ENCODE measurements at regions not wholly inside any gene's neighbourhood (a gene's known extent, or its start where the extent isn't known, plus 50 kb on each side); places are given as distances from the start of the nearest gene placed in this dataset.
A peak's percentile ranks its signal among the peaks of the same experiment; 100 is the strongest.

DNA sequence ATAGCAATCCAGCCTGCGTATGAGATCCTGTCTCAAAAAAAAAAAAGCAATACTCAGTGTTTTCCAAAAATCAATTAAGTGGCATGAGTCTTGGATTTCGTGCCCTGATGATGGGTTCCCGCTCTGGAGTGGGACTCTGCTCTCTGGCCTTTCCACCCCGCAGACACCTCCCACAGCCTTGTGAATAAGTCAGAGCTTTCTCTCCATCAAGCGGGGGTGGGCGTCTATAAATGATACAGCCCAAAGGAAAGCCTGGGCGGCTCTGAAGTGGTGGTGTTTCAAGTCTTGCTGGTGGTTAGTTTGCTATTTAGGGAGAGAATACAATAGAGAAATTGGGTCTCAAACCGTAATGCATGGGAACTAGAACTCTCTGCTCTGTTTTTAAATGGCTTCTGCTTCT is 52.5 kb upstream of the TAGAP start:
- Mint-ChIP-seq H3K4me3 (peak overlapping the region; percentile 19), H3K9me3 (ENCODE audit: insufficient read depth) (no peaks in the 10 kb centered on the region), H3K27me3 (no peaks in the 10 kb centered on the region)

DNA sequence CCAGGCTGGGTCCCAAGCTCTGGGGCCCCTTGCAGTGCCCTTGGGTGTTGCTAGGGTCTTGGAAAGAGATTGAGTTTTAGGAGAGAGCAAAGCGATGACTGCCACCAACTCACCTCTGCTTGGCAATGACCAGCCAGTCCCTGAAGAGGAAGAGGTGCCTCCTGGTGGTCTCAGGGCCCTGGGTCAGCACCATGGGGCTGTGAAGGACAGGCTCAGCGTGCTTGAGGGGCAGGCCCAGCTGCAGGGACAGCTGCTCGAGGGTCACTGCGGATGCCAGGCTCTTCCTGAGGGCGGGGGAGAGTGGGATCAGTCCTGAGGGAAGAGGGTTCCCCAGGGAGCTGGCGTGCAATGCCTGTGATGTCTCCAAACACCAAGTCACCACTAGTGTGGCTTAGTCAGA is 50.8 kb upstream of the TAGAP start:
- Histone ChIP-seq H3K4me2 (replicated peaks; ENCODE audit: low read depth, low read length, poor library complexity, severe bottlenecking) (peak overlapping the region; percentile 77), H2AFZ (ENCODE audit: insufficient read depth, low read depth, low read length, poor library complexity, severe bottlenecking) (no peak overlapping the region), H3K4me1 (ENCODE audit: control insufficient read depth in 2 of 2, insufficient read depth in 2 of 2, low read length in 2 of 2) (peaks cover 67 to 77% of the 10 kb centered on the region in 2 donors), H3K36me3 (replicated peaks in 1 of 2; ENCODE audit: control extremely low read depth in 1 of 2, control insufficient read depth in 1 of 2, extremely low read depth in 1 of 2, insufficient read depth in 2 of 2, low read length in 1 of 2) (no peaks in the 10 kb centered on the region), H3K79me2 (ENCODE audit: control insufficient read depth, insufficient read depth, low read length) (peaks cover 18% of the 10 kb centered on the region), H3K4me3 (ENCODE audit: control extremely low read depth in 1 of 5, extremely low read depth in 1 of 5, insufficient read depth in 1 of 5, low read depth in 2 of 5, low read length in 4 of 5) (no peak overlapping the region), H3K9ac (ENCODE audit: low read length) (peak overlapping the region; percentile 49), H3K27me3 (replicated peaks in 1 of 4; ENCODE audit: control extremely low read depth in 1 of 4, control insufficient read depth in 3 of 4, insufficient read depth in 4 of 4, low read length in 3 of 4) (no peaks in the 10 kb centered on the region), H3K9me3 (ENCODE audit: control extremely low read depth in 1 of 3, control insufficient read depth in 2 of 3, insufficient read depth in 1 of 3, low read length in 2 of 3) (peaks cover 0 to 5% (median 0%) of the 10 kb centered on the region in 3 donors), H3K27ac (ENCODE audit: low read length in 2 of 2) (peak overlapping the region; percentile 98 to 99), H4K20me1 (ENCODE audit: control insufficient read depth, insufficient read depth, low read length, poor library complexity, severe bottlenecking) (no peaks in the 10 kb centered on the region)
- POLR2A ChIA-PET = interaction anchor here (1.9 to 5.0 kb wide), 5 partner anchors 9 to 52 kb away, joined by 14 to 62 read pairs (median 17); partner anchors contain the start of gene TAGAP
- 93% methylated on average over 3 of the region's 6 CpGs for WGBS (ENCODE audit: insufficient coverage)
- Mint-ChIP-seq H3K27me3 (no peaks in the 10 kb centered on the region), H3K9me3 (ENCODE audit: insufficient read depth) (no peaks in the 10 kb centered on the region), H3K27ac (peak overlapping the region; percentile 99), H3K4me1 (peaks cover 86% of the 10 kb centered on the region), H3K4me3 (peak overlapping the region; percentile 82)
- CTCF ChIA-PET = interaction anchor here (0.6 to 36.8 kb wide), 9 partner anchors 9 to 87 kb away, joined by 3 to 1002 read pairs (median 21); partner anchors contain the start of gene TAGAP
- DNase-seq = no peak
- TF ChIP-seq EZH2 (IDR thresholded peaks at IDR 0.05; ENCODE audit: borderline replicate concordance, insufficient read depth, low read depth, low read length, poor library complexity, severe bottlenecking) = no peak
- TF ChIP-seq, protein P1, sequence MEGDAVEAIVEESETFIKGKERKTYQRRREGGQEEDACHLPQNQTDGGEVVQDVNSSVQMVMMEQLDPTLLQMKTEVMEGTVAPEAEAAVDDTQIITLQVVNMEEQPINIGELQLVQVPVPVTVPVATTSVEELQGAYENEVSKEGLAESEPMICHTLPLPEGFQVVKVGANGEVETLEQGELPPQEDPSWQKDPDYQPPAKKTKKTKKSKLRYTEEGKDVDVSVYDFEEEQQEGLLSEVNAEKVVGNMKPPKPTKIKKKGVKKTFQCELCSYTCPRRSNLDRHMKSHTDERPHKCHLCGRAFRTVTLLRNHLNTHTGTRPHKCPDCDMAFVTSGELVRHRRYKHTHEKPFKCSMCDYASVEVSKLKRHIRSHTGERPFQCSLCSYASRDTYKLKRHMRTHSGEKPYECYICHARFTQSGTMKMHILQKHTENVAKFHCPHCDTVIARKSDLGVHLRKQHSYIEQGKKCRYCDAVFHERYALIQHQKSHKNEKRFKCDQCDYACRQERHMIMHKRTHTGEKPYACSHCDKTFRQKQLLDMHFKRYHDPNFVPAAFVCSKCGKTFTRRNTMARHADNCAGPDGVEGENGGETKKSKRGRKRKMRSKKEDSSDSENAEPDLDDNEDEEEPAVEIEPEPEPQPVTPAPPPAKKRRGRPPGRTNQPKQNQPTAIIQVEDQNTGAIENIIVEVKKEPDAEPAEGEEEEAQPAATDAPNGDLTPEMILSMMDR (IDR thresholded peaks at IDR 0.05) = no peak
- ATAC-seq (ENCODE audit: low read depth) = no peak
- intact Hi-C loops (cut with micrococcal nuclease) = no loop called here

More for the DNA sequence above, 52.5 kb upstream of the TAGAP start:
- H3K27ac Mint-ChIP-seq = peak overlapping the region; percentile 91
- POLR2A ChIA-PET = interaction anchor here (4.4 to 5.0 kb wide), 3 partner anchors 10 to 54 kb away, joined by 17 to 62 read pairs (median 24); partner anchors contain the start of gene TAGAP
- Histone ChIP-seq H3K4me1 (ENCODE audit: control insufficient read depth in 2 of 2, insufficient read depth in 2 of 2, low read length in 2 of 2) (peaks cover 68 to 81% of the 10 kb centered on the region in 2 donors), H4K20me1 (ENCODE audit: control insufficient read depth, insufficient read depth, low read length, poor library complexity, severe bottlenecking) (no peaks in the 10 kb centered on the region), H3K9ac (ENCODE audit: low read length) (no peak overlapping the region), H3K4me3 (ENCODE audit: control extremely low read depth in 1 of 5, extremely low read depth in 1 of 5, insufficient read depth in 1 of 5, low read depth in 2 of 5, low read length in 4 of 5) (no peak overlapping the region), H3K27me3 (replicated peaks in 1 of 4; ENCODE audit: control extremely low read depth in 1 of 4, control insufficient read depth in 3 of 4, insufficient read depth in 4 of 4, low read length in 3 of 4) (no peaks in the 10 kb centered on the region), H3K4me2 (replicated peaks; ENCODE audit: low read depth, low read length, poor library complexity, severe bottlenecking) (peak overlapping the region; percentile 73), H3K27ac (ENCODE audit: low read length in 2 of 2) (peak overlapping the region; percentile 95 to 98), H2AFZ (ENCODE audit: insufficient read depth, low read depth, low read length, poor library complexity, severe bottlenecking) (no peak overlapping the region), H3K79me2 (ENCODE audit: control insufficient read depth, insufficient read depth, low read length) (peaks cover 21% of the 10 kb centered on the region), H3K36me3 (replicated peaks in 1 of 2; ENCODE audit: control extremely low read depth in 1 of 2, control insufficient read depth in 1 of 2, extremely low read depth in 1 of 2, insufficient read depth in 2 of 2, low read length in 1 of 2) (no peaks in the 10 kb centered on the region), H3K9me3 (ENCODE audit: control extremely low read depth in 1 of 3, control insufficient read depth in 2 of 3, insufficient read depth in 1 of 3, low read length in 2 of 3) (peaks cover 0 to 5% (median 0%) of the 10 kb centered on the region in 3 donors)
- DNase-seq (no peak), ATAC-seq (ENCODE audit: low read depth) (no peak)
- intact Hi-C loops (cut with micrococcal nuclease) = no loop called here
- CTCF ChIA-PET = interaction anchor here (0.9 to 36.8 kb wide), 8 partner anchors 9 to 89 kb away, joined by 4 to 1002 read pairs (median 14); partner anchors contain the start of gene TAGAP
- WGBS (ENCODE audit: insufficient coverage) = 81% methylated on average over 4 of the region's 8 CpGs
- no peak for TF ChIP-seq EZH2 (IDR thresholded peaks at IDR 0.05; ENCODE audit: borderline replicate concordance, insufficient read depth, low read depth, low read length, poor library complexity, severe bottlenecking)
- TF ChIP-seq, protein P1 (IDR thresholded peaks at IDR 0.05) = no peak
- peaks cover 87% of the 10 kb centered on the region for H3K4me1 Mint-ChIP-seq

Data from B cell (primary cell).